VCaP (cell line): ENCODE measurements at regions not wholly inside any gene's neighbourhood (a gene's known extent, or its start where the extent isn't known, plus 50 kb on each side); places are given as distances from the start of the nearest gene placed in this dataset.

Experiments used
- H3K27ac ChIP-seq: fragments of 450-650 bp; 2 replicates; pipeline ENCODE4 v1.5.1; 2017
- TF ChIP-seq, protein P1 (sequence below): fragments of 450-650 bp; conservative IDR thresholded peaks from 2 replicates; pipeline ENCODE4 v1.5.1; 2017; ENCODE audit warnings: mild to moderate bottlenecking, moderate library complexity

DNA sequence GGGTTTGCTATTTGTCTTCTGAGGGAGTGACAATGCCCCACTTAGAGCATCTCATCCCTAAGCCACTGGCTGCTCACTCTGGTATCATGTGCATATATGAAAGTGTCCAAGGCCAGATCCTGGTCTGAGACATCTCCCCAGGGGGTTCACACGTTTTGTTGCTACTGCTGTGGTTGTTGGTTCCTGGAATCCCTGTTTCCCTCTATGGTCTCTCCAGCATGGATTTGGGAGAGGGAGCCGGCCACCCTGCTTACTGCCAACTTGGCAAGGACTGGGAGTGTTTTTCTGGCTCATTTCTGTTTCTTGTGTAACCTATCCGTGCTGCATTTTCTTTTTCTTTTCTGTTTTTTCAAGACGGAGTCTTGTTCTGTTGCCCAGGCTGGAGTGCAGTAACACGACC, 101.3 kb upstream of the MAX start:
- TF ChIP-seq, protein P1, sequence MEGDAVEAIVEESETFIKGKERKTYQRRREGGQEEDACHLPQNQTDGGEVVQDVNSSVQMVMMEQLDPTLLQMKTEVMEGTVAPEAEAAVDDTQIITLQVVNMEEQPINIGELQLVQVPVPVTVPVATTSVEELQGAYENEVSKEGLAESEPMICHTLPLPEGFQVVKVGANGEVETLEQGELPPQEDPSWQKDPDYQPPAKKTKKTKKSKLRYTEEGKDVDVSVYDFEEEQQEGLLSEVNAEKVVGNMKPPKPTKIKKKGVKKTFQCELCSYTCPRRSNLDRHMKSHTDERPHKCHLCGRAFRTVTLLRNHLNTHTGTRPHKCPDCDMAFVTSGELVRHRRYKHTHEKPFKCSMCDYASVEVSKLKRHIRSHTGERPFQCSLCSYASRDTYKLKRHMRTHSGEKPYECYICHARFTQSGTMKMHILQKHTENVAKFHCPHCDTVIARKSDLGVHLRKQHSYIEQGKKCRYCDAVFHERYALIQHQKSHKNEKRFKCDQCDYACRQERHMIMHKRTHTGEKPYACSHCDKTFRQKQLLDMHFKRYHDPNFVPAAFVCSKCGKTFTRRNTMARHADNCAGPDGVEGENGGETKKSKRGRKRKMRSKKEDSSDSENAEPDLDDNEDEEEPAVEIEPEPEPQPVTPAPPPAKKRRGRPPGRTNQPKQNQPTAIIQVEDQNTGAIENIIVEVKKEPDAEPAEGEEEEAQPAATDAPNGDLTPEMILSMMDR: no peak
- H3K27ac ChIP-seq: no peak overlapping the region

- TF ChIP-seq, protein P1: no peak
- H3K27ac ChIP-seq: no peak overlapping the region
Observed at GRCh38 chr14:65204056-65204455, 101.7 kb upstream of the MAX start.

DNA sequence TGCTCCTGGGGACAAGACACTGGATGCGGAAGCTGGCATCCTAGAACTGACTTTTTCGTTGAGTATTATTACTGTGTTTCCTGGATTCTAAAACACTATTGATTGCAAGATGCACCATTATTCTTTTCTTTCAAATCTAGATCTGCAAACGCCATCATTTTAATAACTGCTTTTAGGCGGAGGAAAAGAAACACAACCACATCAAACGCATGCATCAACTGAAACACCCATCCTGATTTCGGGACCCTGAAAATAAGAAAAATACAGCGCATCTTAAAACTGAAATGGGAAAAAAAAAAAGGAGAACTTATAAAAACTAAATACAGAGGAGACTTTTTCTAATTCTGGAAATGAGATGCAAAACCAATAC, 103.7 kb upstream of the MAX start:
- TF ChIP-seq, protein P1: no peak
- peak overlapping the region; percentile 28; the same call in 1 of the 2 replicates for H3K27ac ChIP-seq

GRCh38 chr14:65206448-65207096, 104.3 kb upstream of the MAX start:
- H3K27ac ChIP-seq: no peak overlapping the region
- TF ChIP-seq, protein P1: no peak

- H3K27ac ChIP-seq: no peak overlapping the region
- TF ChIP-seq, protein P1: no peak
Observed at GRCh38 chr14:65208548-65208947, 106.2 kb upstream of the MAX start.

DNA sequence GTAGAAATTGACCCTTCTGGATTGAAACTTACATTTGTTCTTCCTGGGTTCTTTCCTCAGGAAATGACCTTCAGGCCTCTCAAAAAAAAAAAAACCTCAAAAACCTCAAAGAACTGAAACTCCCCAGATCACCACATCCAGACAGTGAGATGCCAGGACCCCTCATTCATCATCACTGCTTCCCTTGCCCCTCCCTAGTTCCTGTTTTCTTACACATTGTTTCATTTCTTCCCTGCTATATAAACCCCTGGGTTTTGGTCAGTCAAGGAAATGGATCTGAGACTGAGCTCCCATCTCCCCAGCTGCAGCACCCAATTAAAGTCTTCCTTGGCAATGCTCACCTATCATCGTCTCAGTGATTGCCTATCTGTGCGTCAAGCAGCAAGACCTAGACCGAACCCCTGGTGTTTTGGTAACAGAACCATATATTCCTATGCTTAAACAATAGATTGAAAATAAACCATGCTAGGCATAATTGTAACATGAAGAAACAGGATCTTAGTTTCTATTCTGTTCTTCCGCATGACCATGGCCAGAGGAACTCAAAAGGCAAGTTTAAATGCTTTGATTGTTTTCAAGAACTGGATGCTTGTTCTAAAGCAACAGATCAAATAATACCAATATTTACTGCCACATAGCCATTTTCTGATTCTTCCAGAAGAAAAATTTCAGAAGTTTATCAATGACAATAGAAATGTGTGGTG, 108.0 kb upstream of the MAX start:
- TF ChIP-seq, protein P1: no peak
- H3K27ac ChIP-seq: no peak overlapping the region

DNA sequence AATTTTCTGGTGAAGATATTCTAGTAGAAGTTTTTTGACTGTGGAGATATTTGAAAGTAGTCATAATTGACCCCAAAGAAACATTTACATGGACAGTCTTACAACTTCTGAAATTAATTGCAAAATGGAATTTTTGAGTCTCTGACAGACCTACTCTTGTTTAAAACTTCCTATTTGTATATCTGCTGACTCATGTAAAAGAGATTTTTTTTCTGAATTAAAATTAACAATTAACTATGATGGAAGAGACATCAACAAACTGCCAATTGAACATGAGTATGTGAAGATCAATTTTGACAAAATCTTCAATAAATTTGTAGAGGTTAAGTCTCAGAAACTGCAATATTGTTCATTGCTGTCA, 108.5 kb upstream of the MAX start:
- TF ChIP-seq, protein P1: no peak
- no peak overlapping the region for H3K27ac ChIP-seq
